ENCODE measurements at regions not wholly inside any gene's neighbourhood (a gene's known extent, or its start where the extent isn't known, plus 50 kb on each side); places are given as distances from the start of the nearest gene placed in this dataset.
"Not testable (repeated sequence)": the region's sequence is repeated elsewhere in the genome, so short reads cannot be mapped to it uniquely, and the experiment has no call there.

- H3K4me3 ChIP-seq (ENCODE audit: low read depth, low read length, poor library complexity, severe bottlenecking); intact Hi-C loops (cut with micrococcal nuclease; ENCODE audit: unreplicated experiment); H3K9me3 ChIP-seq (ENCODE audit: low read length); H3K4me2 ChIP-seq (ENCODE audit: low read length); CTCF ChIA-PET (ENCODE audit: unreplicated experiment); BruUV-seq (replicated peaks); H3K9me2 ChIP-seq (ENCODE audit: insufficient read depth, low read length); H2AFZ ChIP-seq (ENCODE audit: low read length); DNase-seq (ENCODE audit: low spot score); H3K79me2 ChIP-seq (ENCODE audit: insufficient read depth, low read depth, low read length); H3K36me3 ChIP-seq (ENCODE audit: insufficient read depth, low read length); H3K27ac ChIP-seq (ENCODE audit: low read depth, low read length, poor library complexity, severe bottlenecking); H4K20me1 ChIP-seq (ENCODE audit: insufficient read depth, low read length); H3K4me1 ChIP-seq (ENCODE audit: insufficient read depth, low read length, poor library complexity, severe bottlenecking): not testable (repeated sequence)
- POLR2A ChIA-PET = interaction anchor here (1.1 kb wide), 1 partner anchor 28 kb away, joined by 3 read pairs; no protein-coding TSS in a partner anchor
Measured at GRCh38 chr12:14032191-14032590, 50.8 kb upstream of the GRIN2B start.

DNA sequence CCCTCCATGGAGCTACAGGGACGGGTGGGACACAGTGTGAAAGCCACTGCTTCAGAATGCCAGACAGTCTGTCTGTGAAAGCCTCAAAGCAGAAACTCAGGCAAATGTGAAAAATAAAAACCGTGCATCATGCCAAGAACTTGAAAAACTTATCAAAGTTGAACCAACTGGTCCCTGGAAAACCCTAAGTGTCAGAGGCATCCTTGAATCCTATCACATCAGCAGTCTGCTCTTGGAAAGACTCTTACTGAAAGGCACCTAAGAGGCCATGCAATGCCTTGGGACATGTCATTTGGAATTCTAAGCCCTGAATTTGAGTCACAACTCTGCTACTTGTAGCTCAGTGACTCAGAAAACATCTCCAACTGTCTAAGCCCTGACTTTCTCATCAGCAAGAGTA, 62.4 kb upstream of the GRIN2B start:
- Histone ChIP-seq H3K36me3 (ENCODE audit: insufficient read depth, low read length) (no peaks in the 10 kb centered on the region), H3K27ac (ENCODE audit: low read depth, low read length, poor library complexity, severe bottlenecking) (no peak overlapping the region), H3K9me2 (ENCODE audit: insufficient read depth, low read length) (no peaks in the 10 kb centered on the region), H3K4me1 (ENCODE audit: insufficient read depth, low read length, poor library complexity, severe bottlenecking) (no peaks in the 10 kb centered on the region), H3K9me3 (ENCODE audit: low read length) (no peaks in the 10 kb centered on the region), H3K4me3 (ENCODE audit: low read depth, low read length, poor library complexity, severe bottlenecking) (no peak overlapping the region), H4K20me1 (ENCODE audit: insufficient read depth, low read length) (no peaks in the 10 kb centered on the region), H3K4me2 (ENCODE audit: low read length) (no peak overlapping the region), H3K79me2 (ENCODE audit: insufficient read depth, low read depth, low read length) (no peaks in the 10 kb centered on the region), H2AFZ (ENCODE audit: low read length) (0 out of 2 replicates have a peak overlapping the region, but pooled peaks have one; percentile 20)
- intact Hi-C loops (cut with micrococcal nuclease; ENCODE audit: unreplicated experiment) = no loop called here
- no TSS peak for BruUV-seq (replicated peaks)
- ChIA-PET CTCF (ENCODE audit: unreplicated experiment) (no interaction called here), POLR2A (interaction anchor here (0.6 to 0.7 kb wide), 2 partner anchors 78 to 114 kb away, joined by 3 read pairs; no protein-coding TSS in a partner anchor)
- DNase-seq (ENCODE audit: low spot score) = no peak
- TF ChIP-seq CTCF (conservative IDR thresholded peaks at IDR 0.05; ENCODE audit: low read length) (no peak), EZH2phosphoT487 (IDR thresholded peaks at IDR 0.05; ENCODE audit: borderline replicate concordance, low read depth, low read length) (no peak)

DNA sequence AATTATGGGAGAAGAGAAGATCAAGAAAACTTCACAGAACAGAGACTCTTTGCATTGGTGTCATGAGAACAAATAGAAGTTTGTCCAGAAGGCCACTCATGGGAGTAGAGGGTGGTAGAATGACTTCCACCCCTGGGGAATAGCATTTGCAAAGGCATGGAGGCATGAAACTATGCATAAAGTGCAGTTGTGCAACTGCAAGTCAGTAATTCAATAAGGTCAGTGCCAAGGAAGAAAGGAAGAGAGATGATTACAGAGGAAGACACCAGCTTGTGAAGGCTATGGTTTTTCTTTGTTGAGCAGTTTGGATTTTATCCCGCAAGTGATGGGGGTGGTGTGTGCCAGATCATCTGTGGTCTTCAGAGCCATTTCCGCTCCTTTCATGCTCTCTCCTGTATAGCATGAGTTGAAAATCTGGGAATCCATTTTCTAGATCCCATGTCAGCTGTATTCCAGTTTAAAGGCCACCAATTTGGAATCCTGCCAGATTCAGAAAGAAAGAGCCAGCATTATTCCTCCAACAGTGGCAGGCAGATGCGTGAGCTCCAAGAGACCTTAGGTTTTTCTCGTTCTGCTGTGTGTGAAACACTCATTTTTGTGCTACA, 67.6 kb upstream of the GRIN2B start:
- POLR2A ChIA-PET = interaction anchor here (0.6 to 1.2 kb wide), 2 partner anchors 14 to 46 kb away, joined by 3 read pairs; no protein-coding TSS in a partner anchor
- DNase-seq (ENCODE audit: low spot score) = no peak
- H3K4me1 ChIP-seq (ENCODE audit: insufficient read depth, low read length, poor library complexity, severe bottlenecking) = no peaks in the 10 kb centered on the region
- H3K36me3 ChIP-seq (ENCODE audit: insufficient read depth, low read length) = no peaks in the 10 kb centered on the region
- BruUV-seq (replicated peaks) = no TSS peak
- H2AFZ ChIP-seq (ENCODE audit: low read length) = no peak overlapping the region
- H4K20me1 ChIP-seq (ENCODE audit: insufficient read depth, low read length) = no peaks in the 10 kb centered on the region
- H3K9me2 ChIP-seq (ENCODE audit: insufficient read depth, low read length) = no peaks in the 10 kb centered on the region
- no peaks in the 10 kb centered on the region for H3K79me2 ChIP-seq (ENCODE audit: insufficient read depth, low read depth, low read length)
- CTCF ChIA-PET (ENCODE audit: unreplicated experiment) = no interaction called here
- H3K4me2 ChIP-seq (ENCODE audit: low read length) = no peak overlapping the region
- intact Hi-C loops (cut with micrococcal nuclease; ENCODE audit: unreplicated experiment) = no loop called here
- H3K9me3 ChIP-seq (ENCODE audit: low read length) = no peaks in the 10 kb centered on the region
- H3K27ac ChIP-seq (ENCODE audit: low read depth, low read length, poor library complexity, severe bottlenecking) = no peak overlapping the region
- H3K4me3 ChIP-seq (ENCODE audit: low read depth, low read length, poor library complexity, severe bottlenecking) = no peak overlapping the region
- no peak for TF ChIP-seq CTCF (conservative IDR thresholded peaks at IDR 0.05; ENCODE audit: low read length)
- no peak for TF ChIP-seq EZH2phosphoT487 (IDR thresholded peaks at IDR 0.05; ENCODE audit: borderline replicate concordance, low read depth, low read length)
